SK-N-DZ (cell line): ENCODE measurements at regions not wholly inside any gene's neighbourhood (a gene's known extent, or its start where the extent isn't known, plus 50 kb on each side); places are given as distances from the start of the nearest gene placed in this dataset.

Experiments
- DNase-seq: peaks from one replicate; pipeline ENCODE4 v3.0.0-alpha.2; 2015; ENCODE audit warnings: low spot score

GRCh38 chr15:25969886-25970285 lies 106.8 kb upstream of the ATP10A start:
- no peak for DNase-seq

GRCh38 chr15:25967116-25967515 lies 104.0 kb upstream of the ATP10A start:
- no peak for DNase-seq

- DNase-seq: no peak
Measured at GRCh38 chr15:25965326-25965725, 102.2 kb upstream of the ATP10A start.

- no peak for DNase-seq
Measured at GRCh38 chr15:25960273-25960672, 97.1 kb upstream of the ATP10A start.

- no peak for DNase-seq
Measured at GRCh38 chr15:25959100-25959499, 96.0 kb upstream of the ATP10A start.

- DNase-seq: no peak
Measured at GRCh38 chr15:25955628-25956027, 92.5 kb upstream of the ATP10A start.

GRCh38 chr15:25954398-25954797 lies 91.3 kb upstream of the ATP10A start:
- no peak for DNase-seq

- DNase-seq: no peak
Measured at GRCh38 chr15:25950014-25950413, 86.9 kb upstream of the ATP10A start.

DNA sequence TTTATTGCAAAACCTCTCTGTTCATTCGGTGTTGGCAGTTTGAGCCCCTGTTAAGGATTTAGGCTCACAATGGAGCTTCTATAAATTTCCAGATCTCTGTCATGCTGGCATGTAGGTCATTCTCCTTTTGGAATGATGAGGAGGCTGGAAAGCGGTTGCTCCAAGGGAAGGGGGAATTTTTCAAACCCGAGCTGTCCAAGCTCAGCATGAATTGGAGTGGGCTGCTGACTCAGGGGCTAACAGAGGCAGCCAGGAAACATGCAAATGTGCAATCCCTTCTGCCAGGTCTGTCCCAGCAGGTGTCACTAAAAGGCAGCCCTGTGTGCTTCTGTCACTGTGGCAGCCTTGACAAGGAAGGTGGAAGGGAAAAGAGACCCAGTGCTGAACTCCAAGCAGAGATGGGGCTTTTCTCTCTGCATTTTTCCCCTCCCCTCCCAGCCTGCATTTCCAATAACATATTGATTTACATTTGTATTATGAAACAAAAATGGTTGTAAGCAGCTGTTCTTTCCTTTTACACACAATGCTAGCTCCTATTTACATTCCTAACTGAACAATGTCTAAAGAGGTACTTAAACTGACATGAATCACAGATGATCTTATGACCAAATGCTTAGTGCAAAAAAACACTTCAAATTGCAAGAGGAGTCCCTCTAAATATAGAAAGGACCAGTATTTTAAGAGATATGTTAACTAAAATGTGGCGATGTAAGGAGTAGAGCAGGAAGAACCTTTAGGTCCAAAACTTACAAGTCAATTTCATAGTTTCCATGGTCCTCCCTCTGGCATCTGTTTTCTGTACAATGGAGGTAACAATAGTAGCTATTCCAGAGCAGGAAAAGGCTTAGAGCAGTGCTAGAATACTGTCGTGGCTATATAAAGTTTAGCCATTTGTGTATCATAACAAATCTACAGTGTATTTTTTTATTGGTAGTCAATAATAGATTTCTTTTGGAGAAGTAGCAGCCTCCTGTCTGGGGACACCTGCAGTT lies 84.5 kb upstream of the ATP10A start:
- no peak for DNase-seq

GRCh38 chr15:25946241-25946805 lies 83.2 kb upstream of the ATP10A start:
- DNase-seq: no peak

DNA sequence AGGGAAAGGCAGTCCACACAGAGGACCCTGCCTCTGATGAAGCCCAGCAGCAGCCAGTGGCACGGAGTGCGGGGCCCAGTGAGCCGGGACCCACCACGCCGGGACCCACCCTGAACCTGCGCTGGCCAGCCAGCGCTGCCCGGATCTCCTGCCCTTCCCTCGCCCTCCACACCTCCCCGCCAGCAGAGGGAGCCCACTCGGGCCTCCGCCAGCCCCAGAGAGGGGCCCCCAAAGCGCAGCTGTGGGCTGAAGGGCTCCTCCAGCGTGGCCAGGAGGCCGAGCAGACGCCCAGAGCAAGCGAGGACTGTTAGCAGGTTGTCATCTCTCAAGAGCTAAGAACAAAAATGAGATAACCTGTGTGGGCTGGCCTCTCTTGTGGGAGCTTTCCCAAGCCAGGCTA lies 81.3 kb upstream of the ATP10A start:
- no peak for DNase-seq

DNA sequence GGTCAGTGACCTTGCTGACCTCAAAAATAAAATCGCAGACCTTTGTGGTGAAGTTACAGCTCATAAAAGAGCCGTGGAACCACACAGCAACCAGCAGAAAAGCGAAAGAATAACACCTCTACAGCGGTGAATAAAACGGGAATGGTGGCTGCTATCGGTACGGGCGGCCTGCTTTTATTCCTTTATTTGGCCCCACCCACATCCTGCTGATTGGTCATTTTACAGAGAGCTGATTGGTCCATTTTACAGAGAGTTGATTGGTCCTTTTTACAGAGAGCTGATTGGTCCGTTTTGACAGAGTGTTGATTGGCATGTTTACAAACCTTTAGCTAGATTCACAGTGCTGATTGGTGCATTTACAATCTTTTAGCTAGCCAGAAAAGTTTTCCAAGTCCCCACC lies 80.7 kb upstream of the ATP10A start:
- DNase-seq: no peak

- no peak for DNase-seq
Measured at GRCh38 chr15:25939122-25939521, 76.0 kb upstream of the ATP10A start.

GRCh38 chr15:25937796-25938195 lies 74.7 kb upstream of the ATP10A start:
- no peak for DNase-seq

DNA sequence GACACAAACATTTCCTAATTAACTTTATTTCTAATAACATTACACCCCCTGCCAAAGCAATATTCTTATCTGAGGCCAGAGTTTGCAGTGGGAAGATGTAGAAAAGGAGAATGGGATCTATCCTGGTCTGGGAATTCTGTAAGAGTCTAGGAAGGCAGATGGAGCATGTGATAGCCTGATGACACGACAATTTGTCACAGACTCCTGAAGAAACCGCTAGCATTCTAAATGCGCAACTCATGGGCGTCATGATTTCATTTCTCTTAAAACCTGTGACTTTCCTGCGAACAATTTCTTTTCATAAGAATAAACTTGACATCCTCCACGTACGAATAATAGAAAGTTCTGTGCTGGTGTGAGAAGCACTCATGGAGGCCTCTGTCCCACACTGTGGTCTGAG lies 72.9 kb upstream of the ATP10A start:
- no peak for DNase-seq

- peak; percentile 52 for DNase-seq
Measured at GRCh38 chr15:25933456-25934158, 70.5 kb upstream of the ATP10A start.

- no peak for DNase-seq
Measured at GRCh38 chr15:25932696-25933095, 69.6 kb upstream of the ATP10A start.

GRCh38 chr15:25931851-25932250 lies 68.7 kb upstream of the ATP10A start:
- DNase-seq: no peak

GRCh38 chr15:25930931-25931330 lies 67.8 kb upstream of the ATP10A start:
- DNase-seq: no peak
